Upper lobe of left lung (tissue), 6 donors: ENCODE measurements at regions not wholly inside any gene's neighbourhood (a gene's known extent, or its start where the extent isn't known, plus 50 kb on each side); places are given as distances from the start of the nearest gene placed in this dataset.

Experiments
- ATAC-seq, 2 donors: fragments of 200-7000 bp; cut with Tn5 transposase; one replicate each; pipeline ENCODE4 v1.9.1; 2022; ENCODE audit warnings: mild to moderate bottlenecking in 2 of 2, moderate library complexity in 2 of 2; ENCODE audit not compliant: low FRiP score in 2 of 2
- DNase-seq, 2 donors: peaks; one replicate each; pipeline ENCODE4 v3.0.0-alpha.2; 2019 to 2020
- H3K27ac ChIP-seq, 4 donors: fragments of 200-600 bp; sonication (generic); one replicate each; pipeline ENCODE4 v1.5.1; 2016 to 2019
- H3K27me3 ChIP-seq, 4 donors: fragments of 200-600 bp; sonication (generic); one replicate each; pipeline ENCODE4 v1.5.1; 2017 to 2019
- H3K36me3 ChIP-seq, 4 donors: fragments of 200-600 bp; sonication (generic); one replicate each; pipeline ENCODE4 v1.5.1; 2016 to 2019
- H3K4me1 ChIP-seq, 4 donors: fragments of 200-600 bp; sonication (generic); one replicate each; pipeline ENCODE4 v1.5.1; 2018 to 2019
- H3K4me3 ChIP-seq, 4 donors: fragments of 200-600 bp; sonication (generic); one replicate each; pipeline ENCODE4 v1.5.1; 2017 to 2019; ENCODE audit warnings: mild to moderate bottlenecking in 2 of 4, moderate library complexity in 1 of 4
- H3K9me3 ChIP-seq, 4 donors: fragments of 200-600 bp; sonication (generic); one replicate each; pipeline ENCODE4 v1.5.1; 2018 to 2019
- CTCF ChIP-seq, 6 experiments: fragments of 450-650 bp in 4 of 6; fragments of 200-600 bp in 2 of 6; sonication (generic) in 2 of 6; IDR thresholded peaks; one replicate each; pipeline ENCODE4 v1.5.1; 2016 to 2019; ENCODE audit warnings: antibody characterized with exemption in 6 of 6
- EP300 ChIP-seq, 4 donors: sonication (generic); formaldehyde crosslinking; IDR thresholded peaks; one replicate each; pipeline ENCODE4 v1.5.1; 2017; ENCODE audit warnings: antibody characterized with exemption in 4 of 4, control low read depth in 2 of 4
- POLR2A ChIP-seq, 4 donors: fragments of 450-650 bp; IDR thresholded peaks; one replicate each; pipeline ENCODE4 v1.5.1; 2016 to 2017; ENCODE audit warnings: antibody characterized with exemption in 4 of 4, mild to moderate bottlenecking in 2 of 4
- POLR2AphosphoS5 ChIP-seq, 2 donors: sonication (generic); formaldehyde crosslinking; IDR thresholded peaks; one replicate each; pipeline ENCODE4 v1.5.1; 2017; ENCODE audit warnings: antibody characterized with exemption in 2 of 2
- WGBS, 2 donors: methylation state at CpG; one replicate each; pipeline ENCODE4 v1.1.5; 2017 to 2018; 5-methylcytosine and 5-hydroxymethylcytosine counted together
- donor health status: DM: no; HTN: no; CAD: no; lungs with moderate emphysema.
- donor health status: DM: no; HTN: yes; CAD: no; lungs with severe emphysema.

DNA sequence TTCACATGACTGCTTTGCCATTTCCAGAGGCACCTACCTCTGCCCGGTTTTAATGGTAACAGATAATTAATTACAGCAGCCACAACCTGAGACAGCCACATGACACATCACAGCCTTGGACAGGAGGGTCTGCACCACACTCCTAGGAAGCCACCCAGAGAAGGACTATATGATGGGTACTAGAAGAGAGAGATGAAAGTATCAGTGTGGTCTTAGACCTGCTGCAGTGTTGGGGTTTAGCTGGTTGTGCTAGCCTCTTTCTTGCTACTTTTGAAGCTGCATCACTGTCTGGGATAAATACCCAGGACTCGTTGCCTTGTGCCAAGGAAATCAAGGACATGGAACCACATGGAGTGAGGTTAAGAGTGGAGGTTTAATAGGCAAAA is 266.4 kb downstream of the ICE1 start:
- WGBS, 2 donors: 73 to 78% methylated on average over 2 of the region's 2 CpGs
- TF ChIP-seq EP300 (IDR thresholded peaks at IDR 0.05) (no peak), POLR2AphosphoS5 (IDR thresholded peaks at IDR 0.05) (no peak), CTCF (IDR thresholded peaks at IDR 0.05) (no peak), POLR2A (IDR thresholded peaks at IDR 0.05) (no peak)
- ATAC-seq: no peak

DNA sequence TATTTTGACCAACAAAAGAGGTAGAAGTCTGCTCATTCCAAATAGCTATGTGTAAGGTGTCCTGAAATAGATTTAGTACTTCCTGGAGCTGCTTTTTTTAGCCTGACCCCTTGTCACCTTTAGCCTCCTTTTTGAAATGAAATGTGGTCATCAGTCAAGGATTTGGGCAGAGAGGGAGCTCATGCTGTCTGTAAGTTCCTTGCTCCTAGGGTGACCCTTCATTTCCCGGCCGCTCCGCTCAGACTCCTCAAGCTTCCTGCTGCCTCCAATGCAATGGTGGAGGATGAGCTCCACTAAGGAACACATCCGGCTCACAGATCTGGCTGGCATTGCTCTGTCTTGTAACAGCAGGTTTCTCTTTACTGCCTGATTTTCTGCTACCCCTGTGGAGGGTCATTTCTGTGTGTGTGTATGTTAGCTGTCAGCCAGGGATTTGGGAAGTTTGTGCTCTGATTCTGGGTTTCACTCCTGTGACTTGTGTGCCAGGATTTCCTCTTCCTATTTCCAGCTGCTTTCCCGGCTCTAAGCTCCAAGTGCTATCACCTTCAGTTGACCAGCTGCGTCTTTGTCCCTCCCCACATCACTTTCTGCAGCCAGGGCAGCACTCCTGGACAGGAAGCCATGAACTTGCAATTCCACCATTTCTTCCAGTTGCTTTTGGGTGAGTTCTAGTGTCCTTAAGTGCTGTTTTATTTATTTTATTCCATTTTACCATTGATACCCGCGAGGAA is 265.9 kb downstream of the ICE1 start:
- H3K27ac ChIP-seq: no peak overlapping the region
- ATAC-seq: no peak
- no peak overlapping the region for H3K4me3 ChIP-seq
- no peaks in the 10 kb centered on the region for H3K36me3 ChIP-seq
- TF ChIP-seq CTCF (IDR thresholded peaks at IDR 0.05) (no peak), EP300 (IDR thresholded peaks at IDR 0.05) (no peak), POLR2AphosphoS5 (IDR thresholded peaks at IDR 0.05) (no peak), POLR2A (IDR thresholded peaks at IDR 0.05) (no peak)
- H3K9me3 ChIP-seq: no peaks in the 10 kb centered on the region
- no peaks in the 10 kb centered on the region for H3K4me1 ChIP-seq
- DNase-seq: no peak
- WGBS, 2 donors: 42 to 54% methylated on average over 8 of the region's 8 CpGs
- no peaks in the 10 kb centered on the region for H3K27me3 ChIP-seq

More for the DNA sequence above, 266.4 kb downstream of the ICE1 start:
- H3K27ac ChIP-seq: no peak overlapping the region
- no peaks in the 10 kb centered on the region for H3K9me3 ChIP-seq
- no peaks in the 10 kb centered on the region for H3K36me3 ChIP-seq
- no peak for DNase-seq
- no peaks in the 10 kb centered on the region for H3K4me1 ChIP-seq
- H3K4me3 ChIP-seq: no peak overlapping the region
- no peaks in the 10 kb centered on the region for H3K27me3 ChIP-seq

- H3K9me3 ChIP-seq: no peaks in the 10 kb centered on the region
- H3K4me3 ChIP-seq: no peak overlapping the region
- ATAC-seq (no peak), DNase-seq (no peak)
- 85 to 89% methylated on average over 2 of the region's 2 CpGs for WGBS, 2 donors
- no peaks in the 10 kb centered on the region for H3K27me3 ChIP-seq
- no peaks in the 10 kb centered on the region for H3K4me1 ChIP-seq
- TF ChIP-seq EP300 (IDR thresholded peaks at IDR 0.05) (no peak), POLR2A (IDR thresholded peaks at IDR 0.05) (no peak), CTCF (IDR thresholded peaks at IDR 0.05) (no peak), POLR2AphosphoS5 (IDR thresholded peaks at IDR 0.05) (no peak)
- no peak overlapping the region for H3K27ac ChIP-seq
- H3K36me3 ChIP-seq: no peaks in the 10 kb centered on the region
Observed at GRCh38 chr5:5687113-5687512, 264.6 kb downstream of the ICE1 start.

DNA sequence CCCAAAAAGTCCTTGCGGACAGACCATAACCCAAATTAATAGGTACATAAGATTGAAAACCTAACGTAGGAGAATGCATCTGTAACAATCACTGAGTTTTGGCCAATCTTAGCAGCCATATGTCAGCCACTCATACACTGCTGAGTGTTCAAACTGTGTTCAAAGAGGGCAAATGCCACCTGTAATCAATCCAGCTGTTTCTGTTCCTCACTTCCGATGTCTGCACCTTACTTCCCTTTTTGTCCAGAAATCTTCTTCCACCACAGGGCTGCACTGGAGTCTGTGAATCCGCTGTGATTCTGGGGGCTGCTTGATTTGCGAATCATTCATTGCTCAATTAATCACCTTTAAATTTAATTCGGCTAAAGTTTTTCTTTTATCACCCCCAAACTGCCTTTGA is 263.9 kb downstream of the ICE1 start:
- H3K36me3 ChIP-seq: no peaks in the 10 kb centered on the region
- WGBS, 2 donors: 88 to 92% methylated on average over 6 of the region's 6 CpGs
- no peak for ATAC-seq
- no peak for TF ChIP-seq POLR2AphosphoS5 (IDR thresholded peaks at IDR 0.05)
- TF ChIP-seq EP300 (IDR thresholded peaks at IDR 0.05): no peak
- no peak for TF ChIP-seq POLR2A (IDR thresholded peaks at IDR 0.05)
- no peak for TF ChIP-seq CTCF (IDR thresholded peaks at IDR 0.05)
- no peaks in the 10 kb centered on the region for H3K27me3 ChIP-seq
- H3K27ac ChIP-seq: no peak overlapping the region
- H3K4me3 ChIP-seq: no peak overlapping the region
- no peaks in the 10 kb centered on the region for H3K4me1 ChIP-seq
- H3K9me3 ChIP-seq: no peaks in the 10 kb centered on the region
- no peak for DNase-seq

GRCh38 chr5:5685737-5686136 is 263.3 kb downstream of the ICE1 start:
- H3K4me3 ChIP-seq: no peak overlapping the region
- no peak overlapping the region for H3K27ac ChIP-seq
- no peaks in the 10 kb centered on the region for H3K27me3 ChIP-seq
- H3K36me3 ChIP-seq: no peaks in the 10 kb centered on the region
- no peaks in the 10 kb centered on the region for H3K4me1 ChIP-seq
- 76 to 78% methylated on average over 3 of the region's 3 CpGs for WGBS, 2 donors
- TF ChIP-seq POLR2AphosphoS5 (IDR thresholded peaks at IDR 0.05) (no peak), POLR2A (IDR thresholded peaks at IDR 0.05) (no peak), EP300 (IDR thresholded peaks at IDR 0.05) (no peak), CTCF (IDR thresholded peaks at IDR 0.05) (no peak)
- ATAC-seq (no peak), DNase-seq (no peak)
- no peaks in the 10 kb centered on the region for H3K9me3 ChIP-seq
